AG08395 (cell line): ENCODE measurements at regions not wholly inside any gene's neighbourhood (a gene's known extent, or its start where the extent isn't known, plus 50 kb on each side); places are given as distances from the start of the nearest gene placed in this dataset.
"Not testable (repeated sequence)": the region's sequence is repeated elsewhere in the genome, so short reads cannot be mapped to it uniquely, and the experiment has no call there.

ENCODE experiments used
- DNase-seq: peaks from one replicate; pipeline ENCODE4 v3.0.0; 2012; ENCODE audit warnings: mixed read lengths, low spot score

DNA sequence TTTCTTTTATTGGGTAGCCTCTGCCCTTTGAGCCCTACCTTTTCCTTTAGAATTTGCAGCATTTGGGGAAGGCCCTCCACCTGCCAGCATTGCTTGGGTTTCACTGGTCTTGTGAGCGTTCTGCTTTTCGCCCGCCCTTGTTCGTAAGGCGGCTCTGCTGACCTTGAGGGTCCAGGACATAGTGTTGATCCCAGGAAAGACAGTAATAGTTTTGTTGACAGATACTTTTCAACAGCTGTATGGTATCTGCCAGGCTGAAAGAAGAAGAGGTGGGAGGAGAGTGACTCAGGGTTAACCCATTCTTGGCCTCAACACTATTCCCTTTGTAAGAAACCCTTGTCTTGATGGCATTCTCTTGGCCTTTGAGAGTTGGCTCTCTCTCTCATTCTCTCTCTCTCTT lies 113.4 kb upstream of the SPAG17 start:
- no peak for DNase-seq

DNA sequence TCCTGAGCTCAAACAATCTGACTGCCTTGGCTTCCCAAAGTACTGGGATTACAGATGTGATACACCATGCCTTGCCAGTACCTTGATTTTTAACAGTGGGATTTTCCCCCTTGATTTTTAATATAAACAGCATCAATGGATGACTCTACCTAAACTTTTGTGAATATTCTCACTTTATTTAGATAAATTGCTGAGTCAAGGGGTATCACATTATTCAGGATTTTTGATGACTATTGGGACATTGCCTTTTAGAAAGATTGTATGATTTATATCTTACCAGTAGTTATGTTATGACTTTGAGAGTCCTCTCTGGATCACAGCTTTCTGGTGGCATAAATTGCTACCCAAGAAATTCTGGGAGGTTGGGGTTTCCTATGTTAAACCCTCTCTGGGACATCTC lies 112.5 kb upstream of the SPAG17 start:
- DNase-seq = no peak

DNA sequence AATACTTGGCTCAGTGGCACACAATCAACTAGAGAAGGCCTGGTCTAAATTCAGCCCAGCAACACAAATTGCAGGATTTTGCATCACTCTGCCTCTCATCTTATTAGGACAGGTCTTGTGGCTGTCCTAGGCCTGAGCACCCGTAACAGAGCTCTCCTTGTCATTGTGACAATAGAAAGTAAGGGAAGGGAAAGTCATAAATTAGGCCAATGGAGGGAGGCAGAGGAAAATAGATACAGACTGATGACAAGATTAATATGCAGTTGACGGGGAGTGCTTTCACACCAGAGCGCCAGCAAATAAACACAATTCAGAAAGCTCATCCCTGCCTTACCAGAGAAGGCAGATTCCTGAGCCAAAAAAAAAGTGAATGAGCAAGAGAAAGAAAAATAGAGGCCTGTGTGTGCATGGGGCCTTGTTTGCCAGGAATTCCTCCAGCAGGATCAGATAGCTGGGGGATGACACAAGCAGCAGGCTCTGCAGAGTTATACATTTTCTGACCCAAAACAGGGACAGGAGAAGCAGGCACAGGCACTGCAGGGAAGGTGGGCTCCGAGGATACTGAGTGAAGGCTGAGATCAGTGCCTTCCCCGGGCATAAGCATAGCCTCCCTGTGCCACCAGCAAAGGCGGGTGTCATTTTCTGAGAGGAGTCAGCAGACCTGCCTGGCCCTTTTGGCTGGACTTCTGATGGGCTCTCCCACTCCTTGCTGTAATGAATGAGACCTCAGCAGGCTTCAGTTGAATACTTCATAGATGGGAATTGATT lies 110.0 kb upstream of the SPAG17 start:
- DNase-seq = peak; percentile 67

DNA sequence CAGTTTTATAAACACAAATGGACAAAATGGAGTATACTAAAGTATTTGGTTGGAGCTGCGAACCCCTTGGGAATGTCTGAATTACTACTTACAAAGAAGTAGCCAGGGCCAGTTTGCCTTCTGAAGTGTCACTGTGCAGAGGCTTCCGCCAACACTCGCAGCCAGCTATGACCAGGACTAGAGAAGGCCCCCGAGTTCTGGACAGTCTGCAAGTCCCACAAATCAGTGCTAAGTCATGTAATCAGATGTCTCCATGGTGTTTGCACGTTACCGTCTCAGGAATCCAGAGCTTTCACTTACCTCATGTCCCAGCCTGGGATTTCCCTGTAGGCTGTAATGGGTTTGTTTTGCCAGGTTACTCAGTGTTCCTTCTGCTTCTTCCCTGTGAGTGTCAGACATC lies 106.6 kb upstream of the SPAG17 start:
- no peak for DNase-seq

DNA sequence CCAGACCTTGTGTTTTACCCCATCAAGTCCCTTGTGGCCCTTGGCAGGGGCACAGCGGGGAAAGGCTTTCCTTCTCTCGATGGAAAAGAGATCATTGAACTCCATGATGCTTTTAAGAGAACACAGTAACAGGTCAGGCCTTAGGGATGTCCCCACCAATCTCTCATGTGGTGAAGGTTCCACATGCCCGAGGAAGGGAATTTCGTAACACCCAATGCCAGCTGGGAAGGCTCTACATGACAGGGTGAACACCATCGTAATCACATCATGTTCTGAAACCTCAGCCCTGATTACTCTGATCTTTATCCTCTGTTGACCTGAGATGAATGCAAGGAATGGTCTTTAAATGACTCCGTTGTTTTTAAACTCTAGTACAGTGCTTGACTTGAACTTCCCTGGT lies 105.5 kb upstream of the SPAG17 start:
- no peak for DNase-seq

DNA sequence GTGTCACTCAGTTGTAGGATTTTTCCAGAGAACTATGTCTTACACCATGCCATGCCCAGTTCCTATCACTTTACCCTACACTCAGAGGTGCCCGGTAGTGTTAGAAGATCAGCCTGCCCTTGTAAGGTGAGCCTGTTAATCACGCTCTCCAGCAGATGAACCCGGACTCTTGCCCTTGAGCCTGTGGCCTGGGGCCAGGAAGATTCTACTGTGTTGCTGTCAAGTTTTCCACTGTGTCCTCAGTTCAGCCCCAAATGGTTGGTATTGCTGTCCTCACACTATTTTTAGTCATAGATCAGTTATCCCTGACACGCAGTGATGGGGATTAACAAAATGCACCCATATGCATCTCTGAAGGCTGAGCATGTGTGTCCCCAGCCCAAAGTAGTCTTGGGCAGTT lies 105.0 kb upstream of the SPAG17 start:
- DNase-seq = no peak

DNA sequence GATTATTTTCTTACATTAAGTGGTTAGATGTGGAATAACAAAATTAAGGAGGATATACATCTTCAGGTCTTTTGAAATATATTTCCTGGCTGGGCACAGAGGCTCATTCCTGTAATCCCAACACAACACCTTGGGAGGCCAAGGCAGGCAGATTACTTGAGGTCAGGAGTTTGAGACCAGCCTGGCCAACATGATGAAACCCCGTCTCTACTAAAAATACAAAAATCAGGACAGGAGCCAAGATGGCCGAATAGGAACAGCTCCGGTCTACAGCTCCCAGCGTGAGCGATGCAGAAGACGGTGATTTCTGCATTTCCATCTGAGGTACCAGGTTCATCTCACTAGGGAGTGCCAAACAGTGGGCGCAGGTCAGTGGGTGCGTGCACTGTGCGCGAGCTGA lies 95.6 kb upstream of the SPAG17 start:
- DNase-seq = not testable (repeated sequence)

DNA sequence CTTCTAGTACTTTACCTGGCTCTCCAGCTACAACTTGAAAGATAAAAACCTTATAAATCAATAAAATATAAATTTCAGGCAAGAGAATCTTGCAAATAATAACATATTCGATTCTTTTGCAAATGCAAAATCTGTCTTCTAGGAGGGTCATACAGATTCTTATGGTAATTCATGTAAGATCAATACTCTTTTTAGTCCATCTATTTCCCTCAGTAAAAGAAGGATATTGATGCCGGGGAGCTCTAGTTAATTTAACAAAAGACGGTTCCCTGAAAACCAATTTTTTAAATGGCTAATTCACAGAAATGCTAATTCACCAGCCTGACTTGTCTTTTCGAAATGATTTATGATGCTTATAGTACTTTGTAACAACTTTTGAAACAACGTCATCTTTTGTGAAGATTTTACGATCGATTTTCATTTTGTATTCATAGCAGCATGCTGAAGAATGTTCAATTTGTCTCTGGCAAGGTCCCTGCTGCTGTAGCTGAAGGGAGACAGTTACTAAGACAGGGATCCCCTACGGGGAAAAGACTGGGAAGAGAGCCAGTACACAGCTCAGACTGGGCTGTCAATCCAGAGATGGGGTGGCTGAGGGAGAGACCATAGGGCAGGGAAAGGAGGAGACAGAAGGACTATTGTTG lies 90.6 kb upstream of the SPAG17 start:
- DNase-seq = no peak

DNA sequence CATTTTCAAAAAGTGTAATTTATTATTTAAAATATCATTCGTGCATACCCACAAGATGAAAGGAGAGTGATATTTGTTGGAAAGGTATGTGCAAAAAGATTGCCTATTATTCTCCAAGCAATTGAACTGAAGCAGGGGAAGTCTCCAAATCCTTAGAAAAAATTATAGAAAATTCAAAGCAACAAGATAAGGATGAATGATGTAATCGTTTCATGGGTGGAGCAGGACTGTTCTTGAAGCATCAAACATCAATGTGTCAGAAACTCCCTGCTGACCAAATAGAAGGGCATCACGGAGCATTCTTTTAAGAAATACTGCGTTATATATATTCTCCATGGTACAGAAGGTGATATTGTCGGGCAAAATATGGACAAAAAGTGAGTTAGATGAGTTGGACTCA lies 87.9 kb upstream of the SPAG17 start:
- no peak for DNase-seq

DNA sequence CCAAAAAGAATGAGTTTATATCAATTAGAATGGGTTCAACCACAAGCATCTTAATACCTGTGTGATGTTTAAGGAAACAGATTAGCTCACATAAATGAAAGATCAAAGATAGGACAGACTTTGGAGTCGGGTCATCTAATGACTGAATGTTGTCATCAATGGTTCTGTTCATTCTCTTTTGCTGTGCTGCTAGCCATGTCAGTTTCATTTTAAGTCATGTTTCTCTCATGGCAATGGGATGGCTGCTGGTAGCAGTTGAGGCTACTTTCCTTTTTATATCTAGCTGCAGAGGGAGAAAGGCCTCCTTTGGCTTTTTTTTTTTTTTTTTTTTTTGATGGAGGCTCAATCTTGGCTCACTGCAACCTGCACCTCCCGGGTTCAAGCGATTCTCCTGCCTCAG lies 86.9 kb upstream of the SPAG17 start:
- DNase-seq = no peak

DNA sequence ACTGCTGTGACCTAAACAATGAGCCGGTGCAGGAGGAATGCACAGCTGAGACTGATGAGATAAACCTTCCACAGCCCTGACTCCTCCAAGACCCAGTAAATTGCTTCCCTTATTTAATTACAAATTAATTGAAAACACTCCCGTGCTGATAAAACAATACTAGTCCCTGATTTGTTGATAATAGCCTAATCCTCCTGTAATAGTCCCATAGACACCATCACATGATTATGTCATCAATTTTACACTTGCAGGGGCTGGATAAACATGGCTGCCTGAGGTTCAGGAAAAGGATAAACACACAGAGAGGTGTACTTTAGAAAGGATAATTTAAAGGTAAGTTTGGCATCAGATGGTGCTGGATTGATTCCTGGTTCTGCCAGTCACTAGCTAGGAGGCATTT lies 84.6 kb upstream of the SPAG17 start:
- DNase-seq = no peak

DNA sequence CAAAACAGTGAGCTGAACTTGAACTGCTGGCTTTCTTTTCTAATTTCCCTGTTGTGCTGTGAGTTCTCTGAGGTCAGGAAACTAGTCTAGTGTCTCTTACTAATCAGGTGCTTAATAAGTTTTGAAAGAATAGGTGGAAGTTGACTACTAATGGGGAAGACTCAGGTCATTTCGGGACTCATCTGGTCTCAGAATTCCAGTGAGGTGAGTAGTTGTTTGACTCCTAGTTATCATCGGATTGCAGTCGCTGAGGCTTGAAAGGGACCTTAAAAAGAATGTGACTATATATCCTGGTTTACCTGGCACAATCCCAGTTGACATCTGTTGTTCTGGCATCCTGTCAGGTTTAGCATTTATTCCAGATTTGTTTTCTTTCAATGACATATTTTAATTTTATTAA lies 81.4 kb upstream of the SPAG17 start:
- no peak for DNase-seq

DNA sequence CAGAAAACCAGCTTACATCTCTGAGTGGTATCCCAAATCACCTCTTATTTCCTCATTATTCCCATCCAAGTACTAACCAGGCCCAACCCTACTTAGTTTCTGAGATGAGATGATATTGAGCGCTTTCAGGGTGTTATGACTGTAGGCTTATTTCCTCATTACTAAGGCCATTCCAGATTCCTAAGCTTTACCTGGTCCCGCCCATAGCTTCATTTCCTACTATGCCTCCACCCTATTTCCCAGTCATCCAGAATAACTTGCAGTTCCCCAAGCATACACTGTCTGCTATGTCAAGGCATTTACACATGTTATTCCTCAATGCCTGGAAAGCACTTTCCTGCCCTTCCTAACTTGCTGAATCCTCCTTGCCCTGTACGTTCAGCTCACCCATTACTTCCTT lies 79.3 kb upstream of the SPAG17 start:
- no peak for DNase-seq

DNA sequence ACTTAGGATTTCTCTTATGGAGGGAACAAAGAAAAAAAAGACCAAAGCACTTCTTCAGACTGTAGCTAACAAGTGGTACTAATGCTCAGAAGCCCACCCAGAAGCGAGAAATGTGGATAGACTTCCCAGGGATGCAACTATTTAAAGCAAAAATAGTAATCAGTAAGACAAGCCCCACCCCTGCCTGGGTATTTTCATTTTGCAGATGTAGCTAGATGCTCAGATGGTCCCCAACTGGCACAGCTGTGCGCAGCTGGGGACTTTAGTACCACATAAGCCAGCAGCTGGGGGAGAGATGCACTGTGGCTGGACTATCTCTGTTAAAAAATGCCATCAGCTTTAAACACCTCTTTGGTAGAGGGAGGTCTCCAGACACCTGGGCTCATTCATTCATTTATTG lies 77.8 kb upstream of the SPAG17 start:
- DNase-seq = no peak

DNA sequence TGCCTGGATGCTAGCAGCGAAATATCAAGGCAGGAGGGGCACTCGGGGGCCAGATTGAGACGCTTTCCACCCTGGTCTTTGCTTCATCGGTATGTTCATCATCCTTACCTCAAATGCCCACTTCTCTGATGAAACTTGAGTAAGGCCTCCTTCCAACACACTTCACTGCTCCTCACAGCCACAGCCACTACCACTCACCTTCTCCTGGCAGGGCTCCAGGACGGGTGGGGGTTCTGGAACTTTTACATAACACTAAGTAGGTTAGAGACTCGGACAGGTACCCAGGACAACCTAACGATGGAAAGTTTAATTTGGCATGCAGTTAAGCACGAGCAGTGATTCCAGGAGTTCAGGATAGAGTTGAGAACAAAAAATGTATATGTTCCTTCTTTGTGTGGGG lies 73.9 kb upstream of the SPAG17 start:
- DNase-seq = no peak

DNA sequence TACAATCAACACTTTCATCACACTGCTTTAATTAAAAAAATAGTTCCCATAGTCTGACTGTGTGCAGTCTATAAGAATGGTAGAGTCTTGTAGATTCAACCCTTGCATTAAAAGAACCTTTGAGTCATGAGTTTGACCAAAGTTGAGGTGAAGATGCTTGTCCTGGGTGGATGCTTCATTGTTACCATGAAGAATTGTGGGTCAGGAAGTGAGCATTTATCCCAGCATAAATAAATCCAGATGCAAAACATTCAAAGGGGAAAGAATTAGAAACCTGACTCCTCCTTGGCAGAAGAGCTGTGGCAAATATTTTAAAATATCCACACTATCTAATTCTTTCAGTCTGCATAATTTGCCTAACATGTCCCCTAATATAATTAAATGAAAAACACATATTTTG lies 72.9 kb upstream of the SPAG17 start:
- DNase-seq = peak; percentile 69

DNA sequence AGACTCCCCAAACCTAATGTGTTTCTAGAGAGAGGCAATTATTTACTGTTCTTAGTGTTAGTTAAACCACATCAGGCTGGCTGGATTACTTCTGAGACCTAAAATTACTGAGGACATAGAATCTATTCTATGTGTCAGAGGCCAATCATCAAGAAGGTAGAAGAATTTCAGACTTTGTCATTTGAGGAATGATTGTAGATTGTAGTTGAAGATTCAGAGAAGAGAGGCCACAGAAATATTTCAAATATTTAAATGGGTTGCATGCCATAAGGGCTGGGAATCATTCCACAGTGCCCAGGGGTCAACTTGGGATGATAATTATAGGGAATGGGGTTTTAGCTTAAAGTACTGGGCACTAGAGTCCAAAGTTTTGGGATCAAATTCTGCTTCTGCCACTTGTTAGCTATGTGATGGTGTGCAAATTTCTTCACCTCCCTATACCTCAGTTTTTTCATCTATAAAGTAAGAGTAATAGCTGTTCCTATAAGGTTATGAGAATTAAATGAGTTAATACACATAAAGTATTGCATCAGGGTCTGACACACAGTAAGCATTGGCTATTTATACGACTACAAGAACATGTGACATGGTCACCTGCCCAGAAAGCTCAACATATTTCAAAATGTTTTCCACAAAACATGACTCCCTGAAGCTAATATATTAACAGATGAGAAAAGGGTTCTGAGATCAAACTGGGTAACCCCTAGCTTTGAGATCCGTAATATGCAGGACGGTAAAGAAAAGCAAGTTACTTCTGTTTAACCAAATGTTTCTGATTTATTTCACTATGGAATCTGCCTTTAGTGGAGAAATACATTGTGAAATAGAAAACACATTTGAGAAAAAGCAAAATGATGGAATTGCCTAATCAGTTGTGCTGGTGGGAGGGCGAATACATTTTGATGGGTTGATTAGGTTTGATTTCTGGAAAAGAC lies 69.7 kb upstream of the SPAG17 start:
- DNase-seq = peak; percentile 20

DNA sequence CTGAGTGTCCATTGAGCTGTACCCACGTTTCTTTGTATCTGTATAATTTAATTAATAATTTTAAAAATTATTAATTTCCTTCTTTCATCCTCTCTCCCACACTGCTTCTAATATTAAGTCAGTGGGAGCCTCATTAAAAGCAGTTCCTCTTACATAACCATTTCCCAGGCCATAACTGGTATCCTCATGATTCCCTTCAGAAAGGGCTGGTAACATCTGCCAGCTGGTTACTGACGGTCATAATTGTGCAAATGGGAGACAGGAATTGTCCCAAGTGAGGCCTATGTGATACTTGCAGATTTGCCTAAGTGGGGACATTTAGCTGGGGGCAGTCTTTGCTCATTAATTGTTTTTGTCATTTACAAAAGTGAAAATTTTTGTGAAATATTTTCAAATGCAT lies 69.0 kb upstream of the SPAG17 start:
- DNase-seq = no peak

DNA sequence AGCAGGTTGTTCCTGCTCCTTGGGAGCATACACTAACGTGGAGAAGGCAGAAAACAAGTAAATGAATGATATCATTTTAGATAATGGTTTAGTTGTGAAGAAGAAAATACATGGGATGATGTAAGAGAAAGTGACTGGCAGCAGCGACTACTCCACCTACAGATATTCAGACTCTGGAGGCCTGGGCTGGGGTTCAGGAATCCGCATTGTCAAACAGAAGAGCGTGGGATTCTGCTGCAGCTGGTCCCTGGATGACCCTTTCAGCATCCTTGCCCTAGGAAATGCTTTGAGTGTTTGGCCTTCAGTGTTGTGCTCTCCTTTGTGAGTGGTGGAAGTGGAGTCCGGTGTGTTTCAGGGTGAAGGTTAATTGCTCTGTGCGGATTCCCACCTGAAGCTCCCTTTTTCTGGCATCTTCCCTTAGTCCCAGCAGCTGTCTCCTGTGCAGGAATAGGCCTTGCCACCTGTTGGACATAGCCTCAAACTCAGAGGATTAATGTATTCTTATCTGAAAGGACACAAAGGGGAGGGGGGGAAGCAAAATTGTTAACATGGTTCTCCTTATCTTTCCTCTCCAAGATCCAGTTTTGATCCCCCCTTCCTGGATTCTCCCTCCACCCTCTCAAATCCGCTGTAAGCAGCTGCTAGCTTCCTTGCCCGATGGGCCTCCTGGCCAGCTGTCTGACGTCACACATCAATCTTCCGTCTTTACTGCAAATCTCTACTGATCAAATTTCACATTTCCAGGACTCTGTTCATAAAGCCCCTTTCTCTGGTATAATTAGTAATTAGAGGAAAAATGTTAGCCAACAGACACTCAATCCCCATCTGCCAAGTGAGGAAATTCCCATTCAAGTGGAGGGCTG lies 68.3 kb upstream of the SPAG17 start:
- no peak for DNase-seq

DNA sequence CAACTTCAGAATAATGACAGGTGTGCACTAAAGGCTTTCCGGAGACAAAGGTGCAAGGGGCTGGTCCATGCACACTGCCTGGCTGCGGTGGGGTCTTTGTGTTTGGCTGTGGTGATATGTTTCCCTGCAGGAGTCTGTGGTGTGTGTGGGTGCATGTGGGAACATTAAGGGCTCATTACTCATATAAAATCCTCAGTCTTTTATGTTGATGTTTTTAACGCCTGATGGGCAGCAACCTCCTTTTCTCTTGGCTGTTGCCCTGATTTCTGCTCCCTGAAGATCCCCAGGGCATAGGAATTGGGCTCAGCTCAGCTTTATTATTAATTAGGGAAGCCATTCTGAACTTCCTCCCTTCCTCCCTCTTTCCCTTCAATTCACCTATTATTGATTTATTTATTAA lies 67.6 kb upstream of the SPAG17 start:
- no peak for DNase-seq

DNA sequence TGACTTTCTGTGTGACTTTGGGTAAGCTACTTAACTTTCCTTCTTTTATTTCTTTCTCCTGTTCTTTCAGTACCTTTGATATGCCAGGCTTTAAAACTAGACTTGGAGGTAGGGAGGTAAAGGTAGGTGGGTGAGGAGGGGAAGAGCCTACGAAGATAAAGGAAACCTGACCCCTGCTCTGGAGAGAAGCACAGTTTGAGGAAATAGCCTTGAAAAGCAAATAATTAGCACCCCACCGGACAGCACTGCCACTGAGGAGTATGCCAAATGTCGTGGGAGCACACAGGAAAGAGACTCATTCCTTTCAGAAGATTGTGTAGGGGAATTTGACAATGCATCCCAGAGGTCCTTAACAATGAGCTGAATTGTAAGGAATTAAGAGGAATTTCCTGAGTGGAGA lies 65.2 kb upstream of the SPAG17 start:
- DNase-seq = no peak

DNA sequence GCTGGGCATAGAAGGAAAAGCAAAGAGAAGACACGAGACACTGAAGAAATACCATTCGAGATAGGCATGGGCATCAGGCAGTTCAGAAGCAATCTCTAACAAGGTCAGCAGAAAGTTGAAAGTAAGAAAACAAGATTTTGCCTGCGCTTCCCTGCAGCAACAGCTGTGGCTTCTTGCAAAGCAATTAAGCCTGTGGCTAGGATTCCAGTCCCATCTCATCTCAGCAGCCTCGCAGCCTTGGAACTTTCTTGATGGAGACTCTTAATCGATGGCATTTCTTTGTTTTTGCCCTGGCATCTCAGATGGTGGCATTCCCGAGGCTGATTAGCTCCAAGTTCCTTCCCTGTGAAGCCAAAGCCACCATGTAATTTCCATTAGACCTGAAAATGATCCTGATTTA lies 64.6 kb upstream of the SPAG17 start:
- no peak for DNase-seq
